HEK293 (cell line): ENCODE measurements at regions not wholly inside any gene's neighbourhood (a gene's known extent, or its start where the extent isn't known, plus 50 kb on each side); places are given as distances from the start of the nearest gene placed in this dataset.

Source experiments
- CTCF ChIA-PET: fragments of 350-600 bp; formaldehyde crosslinking; extraction: SDS; loops from one replicate; lab custom pipeline; 2021; ENCODE audit warnings: antibody characterized with exemption; lab: Yijun Ruan, JAX
- POLR2A ChIA-PET: fragments of 300-600 bp; formaldehyde crosslinking; extraction: SDS; loops from one replicate; lab custom pipeline; 2020; ENCODE audit warnings: antibody characterized with exemption, inconsistent platforms; lab: Yijun Ruan, JAX
- H3K27ac ChIP-seq: fragments of 200-500 bp; sonication (Bioruptor generic); 2 replicates; pipeline ENCODE4 v1.5.1; 2014; ENCODE audit warnings: low read depth, low read length, control low read depth, inconsistent platforms; ENCODE audit errors: extremely low read depth
- H3K36me3 ChIP-seq, 2 experiments: fragments of 200-500 bp in 1 of 2; sonication (Bioruptor generic) in 1 of 2; 1 replicate in 1 of 2; 2 replicates in 1 of 2; pipeline ENCODE4 v1.5.1; 2014 to 2017; ENCODE audit warnings: inconsistent platforms in 2 of 2, low read length in 2 of 2; ENCODE audit not compliant: control insufficient read depth in 2 of 2, insufficient read depth in 1 of 2
- H3K4me1 ChIP-seq: fragments of 200-500 bp; sonication (Bioruptor generic); 2 replicates; pipeline ENCODE4 v1.5.1; 2014; ENCODE audit warnings: mild to moderate bottlenecking, low read length, inconsistent platforms; ENCODE audit not compliant: control insufficient read depth, insufficient read depth
- H3K4me3 ChIP-seq: 2 replicates; pipeline ENCODE4 v1.5.1; 2011; ENCODE audit warnings: low read depth, mild to moderate bottlenecking, control low read depth, low read length, moderate library complexity
- H3K9me3 ChIP-seq: fragments of 200-500 bp; sonication (Bioruptor generic); 2 replicates; pipeline ENCODE4 v1.5.1; 2014; ENCODE audit warnings: low read depth, low read length, inconsistent platforms; ENCODE audit not compliant: control insufficient read depth, insufficient read depth
- AEBP2 ChIP-seq: fragments of 450-650 bp; formaldehyde crosslinking; IDR thresholded peaks from 2 replicates; pipeline ENCODE4 v1.5.1; 2016; ENCODE audit warnings: missing biosample characterization, missing genetic modification characterization, borderline replicate concordance
- BCL11A ChIP-seq: fragments of 450-650 bp; formaldehyde crosslinking; IDR thresholded peaks from 2 replicates; pipeline ENCODE4 v1.5.1; 2016; ENCODE audit warnings: low read depth, missing biosample characterization, missing genetic modification characterization
- FEZF1 ChIP-seq: fragments of 450-650 bp; formaldehyde crosslinking; IDR thresholded peaks from 2 replicates; pipeline ENCODE4 v1.5.1; 2016; ENCODE audit warnings: missing biosample characterization, missing genetic modification characterization
- GLIS1 ChIP-seq: fragments of 450-650 bp; formaldehyde crosslinking; IDR thresholded peaks from 2 replicates; pipeline ENCODE4 v1.5.1; 2016; ENCODE audit warnings: missing biosample characterization, missing genetic modification characterization
- GLIS2 ChIP-seq: fragments of 450-650 bp; formaldehyde crosslinking; IDR thresholded peaks from 2 replicates; pipeline ENCODE4 v1.5.1; 2016; ENCODE audit warnings: missing biosample characterization, missing genetic modification characterization
- KLF1 ChIP-seq: fragments of 450-650 bp; formaldehyde crosslinking; IDR thresholded peaks from 2 replicates; pipeline ENCODE4 v1.5.1; 2016; ENCODE audit warnings: missing biosample characterization, missing genetic modification characterization
- MZF1 ChIP-seq: fragments of 450-650 bp; formaldehyde crosslinking; IDR thresholded peaks from 2 replicates; pipeline ENCODE4 v1.5.1; 2017; ENCODE audit warnings: missing biosample characterization, missing genetic modification characterization, borderline replicate concordance
- RBAK ChIP-seq: fragments of 450-650 bp; formaldehyde crosslinking; IDR thresholded peaks from 2 replicates; pipeline ENCODE4 v1.5.1; 2016; ENCODE audit warnings: missing biosample characterization, missing genetic modification characterization
- YY1 ChIP-seq: fragments of 450-650 bp; formaldehyde crosslinking; IDR thresholded peaks from 2 replicates; pipeline ENCODE4 v1.5.1; 2018; ENCODE audit warnings: missing biosample characterization, missing genetic modification characterization
- ZBTB10 ChIP-seq: fragments of 450-650 bp; formaldehyde crosslinking; IDR thresholded peaks from 2 replicates; pipeline ENCODE4 v1.5.1; 2016; ENCODE audit warnings: missing biosample characterization, missing genetic modification characterization
- ZFP37 ChIP-seq: fragments of 450-650 bp; formaldehyde crosslinking; IDR thresholded peaks from 2 replicates; pipeline ENCODE4 v1.5.1; 2016; ENCODE audit warnings: missing biosample characterization, missing genetic modification characterization
- ZNF280C ChIP-seq: fragments of 450-650 bp; formaldehyde crosslinking; IDR thresholded peaks from 2 replicates; pipeline ENCODE4 v1.5.1; 2016; ENCODE audit warnings: missing biosample characterization, missing genetic modification characterization
- ZNF501 ChIP-seq: fragments of 450-650 bp; formaldehyde crosslinking; IDR thresholded peaks from 2 replicates; pipeline ENCODE4 v1.5.1; 2016; ENCODE audit warnings: missing biosample characterization, missing genetic modification characterization
- ZNF529 ChIP-seq: fragments of 450-650 bp; formaldehyde crosslinking; IDR thresholded peaks from 2 replicates; pipeline ENCODE4 v1.5.1; 2017; ENCODE audit warnings: missing genetic modification characterization, missing biosample characterization; ENCODE audit not compliant: insufficient replicate concordance
- ZNF623 ChIP-seq: fragments of 450-650 bp; formaldehyde crosslinking; IDR thresholded peaks from 2 replicates; pipeline ENCODE4 v1.5.1; 2016; ENCODE audit warnings: missing biosample characterization, missing genetic modification characterization
- ZNF677 ChIP-seq: fragments of 450-650 bp; IDR thresholded peaks from 2 replicates; pipeline ENCODE4 v1.5.0; 2018; ENCODE audit warnings: missing biosample characterization, mild to moderate bottlenecking, missing genetic modification characterization, moderate library complexity
- ZNF76 ChIP-seq: fragments of 450-650 bp; formaldehyde crosslinking; IDR thresholded peaks from 2 replicates; pipeline ENCODE4; 2016; ENCODE audit warnings: low read depth, missing biosample characterization, missing genetic modification characterization, borderline replicate concordance
- ZSCAN30 ChIP-seq: fragments of 450-650 bp; IDR thresholded peaks from 2 replicates; pipeline ENCODE4 v1.5.1; 2018; ENCODE audit warnings: missing biosample characterization, mild to moderate bottlenecking, missing genetic modification characterization, moderate library complexity
- ZSCAN5A ChIP-seq: fragments of 450-650 bp; formaldehyde crosslinking; IDR thresholded peaks from 2 replicates; pipeline ENCODE4 v1.5.1; 2016; ENCODE audit warnings: missing biosample characterization, missing genetic modification characterization

- TF ChIP-seq ZNF280C (tag by site-specific recombination) (no peak), FEZF1 (no peak)
These were observed 274.5 kb upstream of the LRTM1 start (continued) for GRCh38 chr3:55202326-55202725.

- TF ChIP-seq ZNF76 (tag by site-specific recombination) (no peak), ZNF529 (tag by site-specific recombination) (no peak), AEBP2 (tag by site-specific recombination) (no peak), ZNF501 (tag by site-specific recombination) (no peak), GLIS1 (tag by site-specific recombination) (no peak), ZFP37 (tag by site-specific recombination) (no peak), ZNF677 (tag by site-specific recombination) (no peak), GLIS2 (tag by site-specific recombination) (no peak), ZSCAN30 (tag by site-specific recombination) (no peak), ZSCAN5A (no peak), ZBTB10 (tag by site-specific recombination) (no peak), KLF1 (tag by site-specific recombination) (no peak), YY1 (tag by site-specific recombination) (no peak), MZF1 (tag by site-specific recombination) (no peak), ZNF623 (no peak), BCL11A (tag by site-specific recombination) (no peak), RBAK (no peak)
- TF ChIP-seq, all 188 proteins: peak for 0
- ChIA-PET CTCF (no interaction called here), POLR2A (no interaction called here)
- H3K36me3 ChIP-seq: no peaks in the 10 kb centered on the region
- H3K27ac ChIP-seq: no peak overlapping the region
- no peaks in the 10 kb centered on the region for H3K9me3 ChIP-seq
- no peak overlapping the region for H3K4me3 ChIP-seq
- no peaks in the 10 kb centered on the region for H3K4me1 ChIP-seq
These were observed 273.9 kb upstream of the LRTM1 start for GRCh38 chr3:55201779-55202178.
